GM19455 (cell line): ENCODE measurements at regions not wholly inside any gene's neighbourhood (a gene's known extent, or its start where the extent isn't known, plus 50 kb on each side); places are given as distances from the start of the nearest gene placed in this dataset.

Experiments used
- ATAC-seq: cut with Tn5 transposase; IDR thresholded peaks from one replicate; pipeline ENCODE4 v1.9.1; 2021; ENCODE audit not compliant: unreplicated experiment

DNA sequence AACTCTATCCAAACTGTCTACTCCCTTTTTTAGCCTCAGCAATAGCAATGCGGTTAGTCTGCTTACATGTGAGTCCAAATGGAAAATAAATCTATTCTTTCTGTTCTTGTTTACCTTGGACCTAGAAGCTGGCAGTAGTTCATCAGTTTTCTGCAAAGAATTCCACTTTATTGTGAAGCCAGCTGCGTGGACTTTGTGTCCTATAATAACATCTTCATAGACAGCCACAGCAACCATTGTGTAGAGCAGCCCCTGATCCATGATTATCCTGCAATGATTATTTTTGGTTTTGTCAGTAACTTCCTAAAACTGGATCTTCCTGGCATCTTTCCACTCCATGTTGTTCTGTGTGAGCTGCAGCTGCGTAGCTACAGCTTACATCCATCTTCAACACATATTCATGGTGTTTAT lies 408.7 kb downstream of the NUF2 start:
- no peak for ATAC-seq

DNA sequence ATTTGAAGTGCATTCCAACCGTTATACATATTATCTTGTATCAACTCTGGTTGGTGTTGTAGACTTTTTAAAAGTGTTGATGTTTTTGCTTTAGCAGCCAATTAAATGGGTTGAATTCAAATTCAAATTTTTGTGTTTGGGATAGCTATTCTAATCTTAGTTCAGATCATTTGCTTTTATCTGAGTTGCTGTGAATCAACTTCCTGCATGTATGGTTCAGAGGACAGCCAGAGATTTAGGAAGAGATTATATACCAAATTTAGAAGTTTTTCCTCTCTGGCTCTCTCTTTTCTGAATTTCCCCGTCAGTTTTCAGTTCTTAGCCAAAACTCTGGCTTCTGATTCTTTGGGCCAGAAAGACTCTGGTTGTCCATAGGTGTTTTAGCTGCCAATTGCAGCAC lies 415.5 kb downstream of the NUF2 start:
- no peak for ATAC-seq

DNA sequence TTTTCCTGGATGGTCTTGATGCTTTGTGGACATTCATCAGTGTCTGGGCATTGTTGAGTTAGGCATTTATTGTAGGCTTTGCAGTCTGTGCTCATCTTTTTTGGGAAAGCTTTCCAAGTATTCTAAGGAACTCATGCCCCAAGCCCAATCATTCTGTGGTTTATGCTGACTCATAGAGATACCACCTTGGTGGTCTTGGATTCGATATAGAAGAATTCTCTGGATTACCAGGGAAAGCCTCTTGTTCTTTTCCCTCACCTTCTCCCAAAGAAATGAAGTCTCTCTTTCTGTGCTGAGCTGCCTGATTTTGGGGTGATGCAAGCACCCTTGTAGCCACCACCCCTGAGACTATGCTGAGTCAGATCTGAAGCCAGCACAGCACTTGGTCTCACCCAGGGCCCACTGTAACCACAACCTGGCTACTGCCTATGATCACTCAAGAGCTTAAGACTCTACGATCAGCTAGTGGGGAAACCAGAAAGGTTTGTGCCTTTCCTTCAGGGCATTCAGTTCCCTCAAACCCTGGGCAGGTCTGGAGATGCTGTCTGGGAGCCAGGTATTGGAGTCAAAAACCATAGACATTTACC lies 422.6 kb downstream of the NUF2 start:
- no peak for ATAC-seq

DNA sequence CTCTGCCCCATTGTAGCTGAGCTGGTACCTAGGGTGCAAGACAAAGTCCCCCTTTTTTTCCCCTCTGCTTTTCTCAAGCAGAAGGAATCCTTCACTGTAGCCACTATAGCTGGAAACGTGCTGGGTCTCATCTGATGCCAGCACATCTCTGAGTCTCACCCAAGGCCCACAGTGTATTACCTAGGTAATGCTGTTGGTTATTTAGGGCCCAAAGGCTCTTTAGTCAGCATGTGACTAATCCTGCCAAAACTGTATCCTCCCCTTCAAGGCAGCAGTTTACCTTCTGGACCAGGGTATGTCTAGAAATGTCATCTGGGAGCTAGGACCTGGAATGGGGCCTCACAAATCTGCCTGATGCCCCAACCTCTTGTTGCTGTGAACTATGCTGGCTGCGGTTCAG lies 423.4 kb downstream of the NUF2 start:
- no peak for ATAC-seq

DNA sequence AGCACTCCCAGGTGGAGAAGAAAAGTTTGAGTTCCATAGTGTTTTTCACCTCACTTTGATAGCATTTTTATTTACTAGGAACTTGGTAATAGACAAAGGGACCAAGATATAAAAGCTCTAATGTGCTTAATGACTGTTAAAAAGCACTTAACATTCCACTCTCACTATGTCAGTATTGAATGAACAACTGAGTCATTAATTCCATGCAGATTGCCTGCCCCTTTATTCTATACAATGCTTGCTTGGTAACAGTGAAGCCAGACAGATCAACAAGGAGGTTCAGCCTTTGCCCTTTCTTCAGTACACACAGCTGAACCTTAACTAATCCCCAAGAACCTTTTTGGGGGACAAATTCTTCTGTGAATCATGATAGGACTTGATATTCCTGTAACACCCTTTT lies 425.5 kb downstream of the NUF2 start:
- no peak for ATAC-seq

DNA sequence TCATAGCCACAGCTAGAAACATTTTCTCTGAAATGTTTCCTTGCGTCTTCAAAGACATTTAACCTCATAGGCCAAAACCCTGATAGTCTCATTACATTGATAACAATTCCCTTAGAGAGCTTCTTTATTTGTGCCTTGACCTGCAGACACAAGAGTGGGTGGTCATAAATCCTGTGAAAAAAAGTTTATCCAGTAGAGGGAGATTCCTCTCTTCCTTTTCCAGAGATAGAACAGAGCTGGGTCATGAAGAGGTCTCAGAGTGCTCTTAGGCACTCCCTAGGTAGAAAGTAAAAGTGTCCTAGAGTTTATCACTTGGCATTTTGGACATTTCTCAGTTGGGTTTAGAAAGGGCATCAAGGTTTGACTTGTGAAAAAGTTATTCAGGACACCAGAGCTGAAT lies 426.1 kb downstream of the NUF2 start:
- ATAC-seq = no peak

DNA sequence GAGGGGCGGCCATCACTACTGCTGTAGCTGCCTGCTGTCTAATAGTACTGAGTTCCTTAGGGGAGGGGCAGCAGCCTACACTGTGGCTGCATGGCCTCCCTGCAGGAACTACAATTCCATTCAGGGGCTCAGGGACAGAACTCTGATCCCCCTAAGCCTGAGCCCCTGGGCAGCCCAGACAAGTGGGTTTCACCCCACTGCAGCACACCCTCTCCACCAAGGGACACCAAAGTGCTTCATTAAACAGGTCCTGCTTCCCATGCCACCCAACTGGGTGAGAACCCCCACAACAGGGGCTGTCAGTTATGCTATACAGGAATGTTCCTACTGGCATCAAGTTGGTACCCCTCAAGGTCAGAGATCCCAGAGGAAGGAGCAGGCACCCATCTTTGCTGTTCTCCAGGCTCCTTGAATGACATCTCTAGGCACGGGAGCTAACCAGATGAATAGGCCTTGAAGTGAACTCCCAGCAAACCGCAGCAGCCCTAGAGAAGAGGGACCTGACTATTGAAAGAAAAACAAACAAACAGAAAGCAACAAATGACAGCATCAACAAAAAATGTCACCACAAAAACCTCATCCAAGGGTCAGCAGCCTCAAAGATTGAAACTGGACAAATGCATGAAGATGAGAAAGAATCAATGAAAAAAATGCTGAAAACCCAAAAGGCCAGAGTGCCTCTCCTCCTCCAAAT lies 437.4 kb downstream of the NUF2 start:
- ATAC-seq = no peak

DNA sequence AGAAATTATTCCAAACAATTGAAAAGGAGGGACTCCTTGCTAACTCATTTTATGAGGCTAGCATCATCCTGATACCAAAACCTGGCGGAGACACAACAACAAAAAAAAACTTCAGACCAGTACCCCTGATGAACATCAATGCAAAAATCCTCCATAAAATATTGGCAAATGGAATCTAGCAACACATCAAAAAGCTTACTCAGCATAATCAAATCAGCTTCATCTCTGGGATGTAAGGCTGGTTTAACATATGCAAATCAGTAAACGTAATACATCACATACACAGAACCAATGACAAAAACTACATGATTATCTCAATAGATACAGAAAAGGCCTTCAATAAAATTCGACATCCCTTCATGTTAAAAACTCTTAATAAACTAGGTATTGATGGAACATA lies 440.1 kb downstream of the NUF2 start:
- no peak for ATAC-seq

DNA sequence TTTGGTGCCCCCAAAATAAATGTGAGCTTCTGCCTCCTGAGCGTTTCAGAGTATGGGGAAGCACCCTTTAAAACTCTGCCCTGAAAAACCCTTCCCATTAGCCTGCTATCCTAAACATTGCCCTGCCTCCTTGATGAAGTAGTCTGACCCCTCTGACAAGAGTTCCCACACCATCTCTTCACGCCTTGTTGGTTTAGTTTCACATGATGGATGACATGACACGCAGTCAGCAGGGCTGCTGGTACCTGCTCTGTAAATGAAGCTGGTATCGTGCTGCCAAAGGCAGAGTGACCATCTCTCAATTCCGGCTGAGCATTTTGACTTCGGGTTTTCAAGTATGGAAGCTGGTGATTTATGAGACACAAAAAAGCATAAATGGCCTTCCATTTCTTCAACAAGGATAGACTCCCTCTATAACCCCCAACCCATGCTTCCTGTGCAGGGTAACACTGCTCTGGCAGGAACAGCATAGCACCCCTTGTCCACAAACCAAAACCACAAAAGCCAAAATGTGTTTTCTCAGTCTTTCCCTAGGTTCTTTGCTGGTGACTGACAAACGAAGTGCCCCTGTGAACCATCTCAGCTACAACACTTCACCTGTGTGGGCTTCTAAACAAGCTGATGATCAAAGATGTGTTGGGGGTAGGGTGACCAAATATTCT lies 444.6 kb downstream of the NUF2 start:
- ATAC-seq = no peak

DNA sequence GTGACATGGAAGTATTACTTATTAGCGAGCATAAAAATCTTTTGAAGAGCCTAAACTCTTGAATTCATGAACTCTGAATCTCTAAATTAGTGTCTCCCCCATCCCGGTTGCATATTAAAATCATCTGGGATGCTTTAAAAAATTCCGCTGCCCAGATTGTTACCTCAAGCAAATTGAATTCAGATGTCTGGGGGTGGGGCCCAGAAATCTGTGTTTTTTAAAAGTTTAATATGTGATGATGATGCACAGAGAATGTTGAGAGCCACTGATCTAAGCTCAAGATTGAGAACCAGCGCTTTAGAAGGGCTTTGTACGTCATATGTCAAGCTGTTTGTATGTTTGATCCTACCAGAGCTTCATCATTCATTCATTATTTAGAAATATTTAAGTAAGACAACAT lies 446.8 kb downstream of the NUF2 start:
- no peak for ATAC-seq

DNA sequence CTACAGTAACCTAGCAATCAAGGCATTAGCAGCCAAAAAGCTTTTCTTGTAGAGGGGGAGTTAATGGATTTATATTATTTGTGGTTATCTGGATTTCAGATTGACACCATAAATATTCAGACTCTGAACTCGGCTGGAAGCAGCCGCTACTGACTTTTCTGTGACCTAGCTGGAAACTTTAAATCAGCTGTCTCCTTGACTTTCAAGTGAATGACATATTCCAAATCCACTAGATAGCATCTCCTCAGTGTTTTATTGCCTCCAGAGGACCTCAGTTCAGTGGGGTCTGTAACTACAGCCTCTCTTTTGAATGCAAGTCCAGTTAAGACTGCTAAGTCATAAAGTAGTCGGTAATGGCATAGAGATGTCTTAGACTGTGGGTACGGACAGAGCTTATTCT lies 448.5 kb downstream of the NUF2 start:
- no peak for ATAC-seq

DNA sequence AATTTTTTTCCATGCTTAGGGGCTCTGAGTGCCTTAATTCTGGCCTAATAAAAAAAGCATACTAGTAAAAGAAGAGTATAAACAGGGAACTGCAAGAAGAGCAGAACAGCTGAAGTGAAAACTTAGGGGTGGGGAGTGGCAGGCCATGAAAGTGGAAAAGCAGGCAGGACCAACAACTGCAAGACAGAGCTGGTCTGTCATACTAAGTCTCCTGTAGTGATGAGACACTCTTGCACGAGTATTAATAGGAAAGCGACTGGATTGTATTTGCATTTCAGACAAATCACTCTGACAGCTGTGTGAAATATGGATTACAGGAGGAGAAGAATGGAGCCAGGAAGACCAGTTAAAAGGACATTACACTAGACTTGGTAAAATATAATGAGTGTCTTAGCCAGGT lies 449.9 kb downstream of the NUF2 start:
- no peak for ATAC-seq

DNA sequence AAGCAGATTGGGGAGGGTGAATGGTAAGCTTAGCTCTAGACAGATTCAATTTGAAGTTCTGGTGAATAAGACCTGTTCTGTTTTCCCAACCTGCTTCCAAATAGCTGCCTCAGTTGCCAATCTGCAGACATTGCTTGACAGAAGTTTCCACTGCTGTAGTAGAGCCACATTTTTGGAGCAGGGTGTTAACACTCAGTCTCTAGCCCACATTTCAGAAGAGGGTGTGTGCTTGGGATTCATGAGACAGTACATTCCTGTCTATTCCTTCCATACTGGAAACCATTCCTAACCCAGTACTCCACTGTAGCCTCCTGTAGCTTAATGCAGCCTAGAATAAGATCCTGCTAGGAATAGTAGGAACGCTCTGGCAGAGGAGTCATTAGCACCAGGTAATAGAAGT lies 450.5 kb downstream of the NUF2 start:
- no peak for ATAC-seq

DNA sequence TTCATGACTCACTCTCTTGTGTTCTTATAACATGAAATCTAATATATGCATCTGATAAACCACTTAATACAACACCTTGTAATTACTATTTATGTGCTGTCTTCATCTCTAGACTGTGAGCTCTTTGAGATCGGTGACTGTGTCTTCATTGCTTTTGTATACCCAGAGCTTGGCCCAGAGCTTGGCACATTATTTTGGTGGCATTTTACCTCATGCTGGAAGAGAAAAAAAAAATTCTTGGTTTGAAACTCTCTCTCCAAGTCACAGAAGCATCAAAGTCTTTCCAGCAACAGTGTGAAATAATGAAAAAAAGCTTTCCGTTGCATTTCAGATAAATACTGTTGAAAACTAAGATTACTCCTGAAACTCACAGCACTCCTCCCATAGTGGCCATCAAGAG lies 451.6 kb downstream of the NUF2 start:
- ATAC-seq = no peak

DNA sequence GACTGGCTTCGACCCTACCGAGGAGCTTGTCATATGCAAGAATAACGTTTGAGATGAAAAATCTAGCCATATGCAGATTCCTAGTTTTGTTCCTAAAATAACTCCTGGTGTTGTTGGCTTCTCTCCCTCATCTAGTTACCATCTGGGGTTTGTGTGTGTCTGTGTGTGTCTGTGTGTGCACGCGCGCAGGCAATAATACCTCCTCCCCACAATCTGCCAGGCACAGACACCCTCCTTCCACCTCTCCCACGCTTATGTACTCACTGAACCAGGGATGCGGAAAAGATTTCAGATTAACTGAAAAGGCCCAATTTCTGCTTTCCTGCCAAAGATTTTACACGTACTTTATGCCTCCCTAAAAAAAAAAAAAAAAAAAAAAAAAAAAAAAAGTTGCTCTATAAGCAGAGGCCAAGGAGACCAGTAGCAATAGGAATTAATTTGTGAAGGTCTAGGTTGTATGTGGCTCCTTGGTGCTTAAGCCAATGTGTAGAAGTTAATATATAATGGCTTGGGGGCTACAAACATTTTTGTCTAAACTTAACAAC lies 452.7 kb downstream of the NUF2 start:
- ATAC-seq = no peak

DNA sequence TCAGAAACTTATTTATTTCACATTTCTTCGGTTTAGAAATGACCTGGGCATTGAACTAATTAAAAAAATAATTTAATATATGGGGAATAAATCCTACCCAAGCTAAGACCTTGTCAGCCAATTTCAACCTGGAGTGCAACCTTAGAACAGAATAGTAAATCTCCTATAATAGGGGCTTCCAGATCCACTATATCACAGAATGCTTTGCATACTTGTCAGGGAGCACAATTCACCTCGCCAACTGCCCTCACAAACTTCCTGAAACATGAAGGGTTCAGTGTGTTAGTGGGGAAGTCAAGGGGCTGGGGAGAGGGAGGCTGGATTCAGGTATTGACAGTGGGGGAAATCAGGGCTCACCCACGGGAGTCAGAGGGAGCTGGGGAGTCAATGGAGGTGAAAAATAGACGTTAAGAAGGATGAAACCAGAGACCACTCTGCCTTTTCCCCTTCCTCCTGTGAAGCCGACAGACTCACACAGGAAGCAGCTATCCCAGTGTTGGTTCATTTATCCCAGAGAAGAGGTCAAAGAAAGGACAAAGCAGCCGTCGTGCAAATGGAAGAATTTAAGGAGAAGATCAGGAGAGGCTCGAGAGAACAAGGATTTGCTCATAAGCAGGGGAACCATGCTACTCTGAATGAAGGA lies 453.3 kb downstream of the NUF2 start:
- ATAC-seq = no peak

DNA sequence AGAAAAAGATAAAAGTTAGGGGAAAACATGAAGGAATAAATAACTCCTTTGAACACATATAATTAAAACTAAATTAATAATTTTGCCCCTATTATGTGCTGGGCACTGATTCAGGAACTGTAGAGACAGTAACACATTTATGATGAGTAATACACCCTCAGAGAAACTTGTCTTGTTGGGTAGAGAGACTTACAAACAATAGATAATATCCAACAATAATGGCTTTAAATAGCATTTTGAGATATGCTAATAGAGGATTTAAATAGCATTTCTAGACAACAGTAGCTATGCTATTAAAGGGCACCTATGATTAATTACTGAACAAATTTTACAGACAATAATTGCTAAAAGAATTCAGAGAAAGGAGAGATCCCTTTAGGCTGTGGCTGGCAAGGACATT lies 455.5 kb downstream of the NUF2 start:
- no peak for ATAC-seq

DNA sequence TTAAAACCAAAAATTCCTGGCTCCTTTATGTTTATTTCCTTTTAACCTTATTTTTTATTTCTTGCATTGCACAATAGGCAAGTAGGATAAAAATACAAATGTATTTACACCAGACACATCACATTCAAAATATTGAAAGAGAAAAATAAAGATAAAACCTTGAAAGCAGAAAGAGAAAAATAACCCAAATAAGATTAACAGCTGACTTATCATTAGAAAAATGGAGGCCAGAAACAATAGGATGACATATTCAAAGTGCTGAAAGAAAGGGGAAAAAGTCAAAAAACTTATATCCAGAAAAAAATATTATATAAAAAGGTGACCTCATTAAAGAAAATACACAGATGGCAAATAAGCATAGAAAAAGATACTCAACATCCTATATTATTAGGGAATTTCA lies 459.4 kb downstream of the NUF2 start:
- ATAC-seq = no peak

DNA sequence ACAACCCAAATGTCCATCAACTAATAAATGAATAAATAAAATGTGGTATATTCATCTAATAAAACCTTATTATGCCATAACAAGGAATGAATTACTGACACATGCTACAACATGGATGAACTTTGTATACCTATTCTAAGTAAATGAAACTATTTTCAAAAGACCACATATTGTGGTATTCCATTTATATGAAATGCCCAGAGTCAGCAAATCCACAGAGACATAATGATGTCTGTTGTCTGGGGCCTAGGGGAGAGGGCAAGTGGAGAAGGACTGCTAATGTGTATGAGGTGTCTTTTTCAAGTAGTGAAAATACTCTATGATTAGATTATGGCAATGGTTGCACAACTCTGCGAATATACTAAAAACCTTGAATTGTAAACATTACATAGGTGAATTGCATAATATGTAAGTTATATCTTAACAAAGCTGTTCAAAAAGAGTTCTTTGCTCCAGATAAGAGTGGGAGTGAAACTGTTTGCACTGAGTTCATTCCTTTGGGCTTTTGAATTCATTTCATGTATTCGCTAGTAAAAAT lies 464.2 kb downstream of the NUF2 start:
- ATAC-seq = no peak

DNA sequence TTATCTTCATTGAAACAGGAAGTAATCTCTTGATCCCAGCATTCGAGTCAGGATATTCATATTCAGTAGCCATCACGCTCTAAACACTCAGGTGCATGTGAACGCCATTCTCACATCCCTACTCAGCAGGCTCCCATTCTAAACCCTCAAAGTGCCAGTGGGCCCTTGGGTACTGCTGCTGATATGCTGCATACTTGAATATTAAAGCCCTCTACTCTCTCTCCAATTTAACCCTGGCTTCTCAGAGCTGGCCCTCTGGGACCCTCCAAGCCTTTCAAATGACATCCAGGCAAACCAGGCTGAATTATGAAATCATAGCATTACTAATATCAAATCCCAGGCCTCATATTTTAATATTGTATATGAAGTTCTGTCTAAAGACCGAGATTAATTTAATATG lies 468.2 kb downstream of the NUF2 start:
- ATAC-seq = no peak

DNA sequence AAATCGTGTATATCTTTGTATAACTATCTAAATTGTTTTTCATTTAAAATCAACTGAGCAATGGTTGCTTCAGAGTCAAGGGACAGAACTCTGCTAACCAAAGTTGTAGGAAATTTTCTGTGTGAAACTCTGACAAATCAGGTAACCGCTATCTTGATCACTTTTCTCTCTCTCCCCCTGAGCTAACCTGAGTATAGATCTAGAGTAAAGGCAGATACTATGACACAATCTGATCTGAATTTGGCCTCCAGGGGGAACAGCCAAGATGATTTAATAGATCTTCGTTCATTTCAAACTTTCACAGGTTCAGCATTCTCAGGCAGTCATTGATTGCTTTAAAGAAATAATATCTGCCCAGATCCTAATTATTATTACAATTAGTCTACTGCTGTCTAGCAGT lies 472.8 kb downstream of the NUF2 start:
- ATAC-seq = no peak

DNA sequence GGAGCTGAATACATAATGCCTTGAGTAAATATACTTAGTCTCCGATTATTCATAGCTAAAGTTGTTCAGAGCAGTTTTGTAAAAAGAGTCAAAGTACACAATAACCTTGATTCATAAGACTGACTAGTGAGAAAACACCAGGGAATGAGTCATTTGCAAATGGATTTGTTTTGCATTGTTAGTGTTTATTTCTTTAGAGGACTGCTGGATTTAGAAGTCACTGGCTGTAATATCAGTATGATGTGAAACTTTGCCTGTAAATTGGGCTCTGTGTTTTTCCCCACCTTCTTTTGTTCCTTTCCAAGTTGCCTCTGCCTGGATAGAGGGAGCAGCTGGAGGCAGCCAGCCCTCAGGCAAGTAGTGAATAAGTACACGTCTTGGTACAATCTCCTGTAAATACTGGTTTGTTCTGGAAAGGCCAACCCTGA lies 474.7 kb downstream of the NUF2 start:
- ATAC-seq = no peak
